GM13976 (cell line): ENCODE measurements at regions not wholly inside any gene's neighbourhood (a gene's known extent, or its start where the extent isn't known, plus 50 kb on each side); places are given as distances from the start of the nearest gene placed in this dataset.

Experiments
- DNase-seq: peaks from one replicate; pipeline ENCODE4 v3.0.0; 2012; ENCODE audit warnings: low spot score
- in situ Hi-C: fragments of 300-500 bp; cut with MboI; formaldehyde crosslinking; loops from one replicate; pipeline ENCODE4 v1.12.0; 2022; ENCODE audit warnings: low sequenced_read_pairs, mixed read lengths, inconsistent platforms; ENCODE audit not compliant: unreplicated experiment
- TF ChIP-seq, protein P1 (sequence below): IDR thresholded peaks from 2 replicates; pipeline ENCODE4 v1.5.1; 2012; ENCODE audit warnings: borderline replicate concordance, mild to moderate bottlenecking; ENCODE audit not compliant: insufficient read depth; ENCODE audit errors: extremely low read depth, missing control alignments, control extremely low read depth

DNA sequence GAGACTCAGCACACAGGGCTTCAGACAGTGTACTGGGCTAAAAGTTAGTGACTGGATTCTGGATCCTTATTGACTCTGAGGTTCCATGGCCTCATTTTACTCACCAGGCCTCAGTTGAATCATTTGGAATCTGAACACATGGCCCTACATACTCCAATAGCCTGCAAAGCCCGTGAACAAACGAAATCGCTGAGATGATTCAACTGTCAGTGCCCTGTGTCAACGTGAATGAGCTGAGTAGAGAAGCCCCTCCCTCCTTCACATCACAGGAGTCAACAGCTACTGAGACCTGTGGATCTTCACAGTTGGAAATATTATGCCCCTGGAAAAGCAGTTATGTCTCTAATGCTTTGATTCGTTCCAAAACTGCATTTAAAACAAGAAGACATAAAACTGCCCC is 429.3 kb downstream of the GADD45G start:
- in situ Hi-C loops, result no loop called here
- TF ChIP-seq, protein P1, sequence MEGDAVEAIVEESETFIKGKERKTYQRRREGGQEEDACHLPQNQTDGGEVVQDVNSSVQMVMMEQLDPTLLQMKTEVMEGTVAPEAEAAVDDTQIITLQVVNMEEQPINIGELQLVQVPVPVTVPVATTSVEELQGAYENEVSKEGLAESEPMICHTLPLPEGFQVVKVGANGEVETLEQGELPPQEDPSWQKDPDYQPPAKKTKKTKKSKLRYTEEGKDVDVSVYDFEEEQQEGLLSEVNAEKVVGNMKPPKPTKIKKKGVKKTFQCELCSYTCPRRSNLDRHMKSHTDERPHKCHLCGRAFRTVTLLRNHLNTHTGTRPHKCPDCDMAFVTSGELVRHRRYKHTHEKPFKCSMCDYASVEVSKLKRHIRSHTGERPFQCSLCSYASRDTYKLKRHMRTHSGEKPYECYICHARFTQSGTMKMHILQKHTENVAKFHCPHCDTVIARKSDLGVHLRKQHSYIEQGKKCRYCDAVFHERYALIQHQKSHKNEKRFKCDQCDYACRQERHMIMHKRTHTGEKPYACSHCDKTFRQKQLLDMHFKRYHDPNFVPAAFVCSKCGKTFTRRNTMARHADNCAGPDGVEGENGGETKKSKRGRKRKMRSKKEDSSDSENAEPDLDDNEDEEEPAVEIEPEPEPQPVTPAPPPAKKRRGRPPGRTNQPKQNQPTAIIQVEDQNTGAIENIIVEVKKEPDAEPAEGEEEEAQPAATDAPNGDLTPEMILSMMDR, result no peak
- no peak for DNase-seq

DNA sequence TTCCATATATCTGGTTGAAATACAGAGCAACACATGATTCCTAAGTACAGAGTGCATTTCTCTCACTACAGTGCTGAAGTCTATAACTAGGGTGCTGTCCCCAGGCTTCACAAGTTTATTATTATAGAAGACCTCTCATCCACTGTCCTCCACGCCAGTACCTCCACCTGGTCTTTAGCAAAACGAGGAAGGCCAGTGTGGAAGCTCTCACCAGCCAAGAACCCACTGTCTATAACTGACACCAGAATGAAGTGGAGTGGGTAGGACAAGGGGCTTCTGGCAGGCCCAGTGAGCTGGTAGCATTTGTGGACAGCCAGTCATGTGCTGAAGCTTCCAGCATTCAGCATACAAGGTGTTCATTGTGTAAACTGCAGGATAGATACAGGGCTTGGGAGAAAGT is 430.7 kb downstream of the GADD45G start:
- in situ Hi-C loops, result no loop called here
- TF ChIP-seq, protein P1, result no peak
- no peak for DNase-seq

DNA sequence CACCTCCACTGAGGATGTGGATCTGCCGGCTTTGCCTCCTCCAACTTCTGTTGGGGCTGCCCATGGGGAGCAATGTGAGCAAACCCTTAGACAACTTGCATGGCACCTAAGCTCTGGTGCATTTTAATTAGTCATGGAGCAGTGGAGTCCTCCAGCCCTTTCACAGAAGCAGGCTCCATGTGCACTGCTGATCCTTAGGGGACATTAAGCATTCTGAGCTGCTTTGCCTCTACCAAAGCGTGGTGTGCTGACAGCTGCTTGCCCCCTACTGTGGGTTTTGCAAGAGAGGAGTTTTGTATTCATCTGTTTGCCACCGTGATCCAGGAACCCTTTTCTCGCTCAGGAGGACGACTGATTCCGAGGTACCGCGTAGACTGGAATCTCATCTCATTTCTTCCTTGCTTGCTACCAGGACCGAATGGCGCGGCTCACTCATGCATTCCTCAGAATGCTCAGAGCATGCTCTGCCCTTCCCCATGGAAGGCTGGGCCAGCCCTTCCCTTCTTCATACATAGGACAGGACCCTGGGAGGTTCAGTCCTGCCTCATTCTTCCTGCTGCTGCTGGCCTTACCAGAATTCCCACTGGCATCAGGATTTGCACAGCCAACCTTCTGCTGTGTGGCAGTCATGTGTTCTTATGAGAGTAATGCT is 432.5 kb downstream of the GADD45G start:
- in situ Hi-C loops, result no loop called here
- TF ChIP-seq, protein P1, result no peak
- DNase-seq, result no peak

DNA sequence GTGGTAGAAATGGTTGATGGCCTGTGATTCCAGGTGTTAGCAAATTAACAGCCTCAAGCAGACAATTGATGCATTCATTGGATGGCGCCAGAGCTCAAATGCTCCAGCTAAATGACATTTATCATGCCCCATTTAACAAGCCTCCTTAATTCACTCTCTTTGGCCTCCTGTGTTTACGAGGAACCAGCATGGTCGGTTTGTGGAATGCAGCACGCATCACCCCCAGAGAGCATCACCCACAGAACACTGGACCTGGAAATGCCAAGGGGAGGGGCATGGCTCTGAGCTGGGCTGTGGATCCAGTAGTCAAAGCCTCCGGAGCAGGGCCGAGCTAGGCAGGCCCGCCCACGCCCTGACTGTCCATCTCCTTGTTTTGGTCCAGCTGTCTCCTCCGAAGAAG is 434.0 kb downstream of the GADD45G start:
- in situ Hi-C loops, result no loop called here
- TF ChIP-seq, protein P1, result no peak
- DNase-seq, result no peak

DNA sequence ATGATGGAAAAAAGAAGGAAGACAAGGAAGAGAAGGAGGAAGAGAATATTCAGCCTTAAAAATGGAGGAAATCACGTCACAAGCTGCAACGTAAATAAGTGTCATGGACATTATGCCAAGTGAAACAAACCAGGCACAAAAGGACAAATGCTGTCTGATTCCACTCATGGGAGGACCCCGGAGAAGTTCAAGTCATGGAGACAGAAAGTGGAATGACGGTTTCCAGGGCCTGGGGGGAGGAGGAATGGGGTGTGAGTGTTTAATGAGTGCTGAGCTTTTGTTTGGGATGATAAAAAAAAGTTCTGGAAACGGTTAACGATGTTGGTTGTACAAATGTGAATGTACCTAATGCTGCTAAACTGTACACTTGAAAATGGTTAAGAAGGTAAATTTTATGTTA is 439.5 kb downstream of the GADD45G start:
- in situ Hi-C loops, result no loop called here
- no peak for DNase-seq
- TF ChIP-seq, protein P1, result no peak

DNA sequence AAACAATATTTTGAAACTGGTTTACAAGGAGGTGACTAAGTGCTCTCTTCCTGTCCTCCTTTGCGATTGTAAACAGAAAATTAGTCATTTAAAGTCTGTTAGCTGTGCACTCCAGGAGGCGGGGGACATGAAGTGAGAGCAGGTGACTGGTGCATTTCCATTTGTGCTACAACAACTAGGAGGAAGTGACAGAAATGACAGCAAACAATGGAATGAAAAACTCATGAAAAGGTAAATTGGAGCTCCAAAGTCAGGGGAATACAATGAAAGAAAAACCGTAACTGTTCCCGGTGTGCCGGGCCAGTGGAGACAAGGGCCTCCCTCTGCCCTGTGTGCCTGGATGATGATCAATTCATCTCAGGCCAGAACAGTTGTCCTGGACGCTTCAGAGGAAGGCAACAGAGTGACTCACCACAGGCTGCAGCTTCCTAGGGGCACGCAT is 439.9 kb downstream of the GADD45G start:
- TF ChIP-seq, protein P1, result no peak
- in situ Hi-C loops, result no loop called here
- no peak for DNase-seq

DNA sequence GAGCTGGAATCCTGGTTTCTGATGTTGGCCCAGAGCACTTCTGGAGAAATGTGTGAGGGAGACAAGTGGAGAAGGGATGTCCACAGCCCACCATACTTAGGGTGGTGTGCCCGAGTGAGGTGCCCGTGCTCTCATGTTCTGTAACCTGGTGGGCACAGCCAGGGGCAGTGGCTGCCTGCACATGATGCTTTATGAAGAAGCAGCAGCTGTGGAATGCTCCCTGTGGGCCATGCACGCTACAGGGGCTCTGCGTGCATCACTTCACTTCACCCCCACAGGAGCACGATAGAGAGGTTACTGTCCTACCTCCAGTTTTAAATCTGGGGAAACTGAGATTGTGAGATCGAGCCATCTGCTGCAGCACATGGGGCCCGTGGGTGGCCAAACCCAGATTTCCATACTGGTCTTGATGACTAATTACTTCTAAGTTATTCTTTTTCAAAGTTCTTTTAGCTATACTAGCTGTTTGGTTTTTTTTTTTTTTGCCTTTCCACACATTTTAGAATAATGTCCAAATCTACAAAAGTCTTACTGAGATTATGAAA is 441.6 kb downstream of the GADD45G start:
- in situ Hi-C loops, result no loop called here
- no peak for DNase-seq
- TF ChIP-seq, protein P1, result no peak
